ENCODE measurements at regions not wholly inside any gene's neighbourhood (a gene's known extent, or its start where the extent isn't known, plus 50 kb on each side); places are given as distances from the start of the nearest gene placed in this dataset.

GRCh38 chr14:38522724-38523123 is 266.8 kb upstream of the CLEC14A start:
- no peak for TF ChIP-seq POLR2AphosphoS5 (IDR thresholded peaks at IDR 0.05)
- no peak for TF ChIP-seq POLR2A (IDR thresholded peaks at IDR 0.05)
- TF ChIP-seq, protein P1, sequence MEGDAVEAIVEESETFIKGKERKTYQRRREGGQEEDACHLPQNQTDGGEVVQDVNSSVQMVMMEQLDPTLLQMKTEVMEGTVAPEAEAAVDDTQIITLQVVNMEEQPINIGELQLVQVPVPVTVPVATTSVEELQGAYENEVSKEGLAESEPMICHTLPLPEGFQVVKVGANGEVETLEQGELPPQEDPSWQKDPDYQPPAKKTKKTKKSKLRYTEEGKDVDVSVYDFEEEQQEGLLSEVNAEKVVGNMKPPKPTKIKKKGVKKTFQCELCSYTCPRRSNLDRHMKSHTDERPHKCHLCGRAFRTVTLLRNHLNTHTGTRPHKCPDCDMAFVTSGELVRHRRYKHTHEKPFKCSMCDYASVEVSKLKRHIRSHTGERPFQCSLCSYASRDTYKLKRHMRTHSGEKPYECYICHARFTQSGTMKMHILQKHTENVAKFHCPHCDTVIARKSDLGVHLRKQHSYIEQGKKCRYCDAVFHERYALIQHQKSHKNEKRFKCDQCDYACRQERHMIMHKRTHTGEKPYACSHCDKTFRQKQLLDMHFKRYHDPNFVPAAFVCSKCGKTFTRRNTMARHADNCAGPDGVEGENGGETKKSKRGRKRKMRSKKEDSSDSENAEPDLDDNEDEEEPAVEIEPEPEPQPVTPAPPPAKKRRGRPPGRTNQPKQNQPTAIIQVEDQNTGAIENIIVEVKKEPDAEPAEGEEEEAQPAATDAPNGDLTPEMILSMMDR (IDR thresholded peaks at IDR 0.05): no peak
- no peak for TF ChIP-seq EP300 (IDR thresholded peaks at IDR 0.05)

Data from stomach (tissue), 4 donors.